ENCODE measurements at regions not wholly inside any gene's neighbourhood (a gene's known extent, or its start where the extent isn't known, plus 50 kb on each side); places are given as distances from the start of the nearest gene placed in this dataset.

DNA sequence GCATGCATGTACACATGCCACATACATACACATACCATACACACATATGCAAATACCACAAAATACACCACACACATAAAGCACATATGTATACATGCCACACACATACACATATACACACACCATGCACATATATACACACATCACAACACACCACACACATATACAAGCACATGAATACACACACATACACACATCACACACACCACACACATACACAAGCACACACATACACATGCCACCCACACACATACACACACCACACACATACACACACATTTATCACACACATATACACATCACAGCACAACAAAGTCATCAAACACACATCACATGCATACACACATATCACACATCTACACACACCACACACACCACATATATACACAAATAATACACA lies 1108.5 kb downstream of the GALC start:
- no peaks in the 10 kb centered on the region for H3K36me3 ChIP-seq (ENCODE audit: insufficient read depth, low read length)
- H3K9me3 ChIP-seq (ENCODE audit: control insufficient read depth, insufficient read depth, low read length): no peaks in the 10 kb centered on the region
- H3K9ac ChIP-seq (ENCODE audit: low read depth, low read length): no peak overlapping the region
- no peaks in the 10 kb centered on the region for H3K4me1 ChIP-seq (ENCODE audit: insufficient read depth, low read length)

- Histone ChIP-seq H3K4me1 (ENCODE audit: insufficient read depth, low read length) (no peaks in the 10 kb centered on the region), H3K36me3 (ENCODE audit: insufficient read depth, low read length) (no peaks in the 10 kb centered on the region), H3K9ac (ENCODE audit: low read depth, low read length) (no peak overlapping the region), H3K9me3 (ENCODE audit: control insufficient read depth, insufficient read depth, low read length) (no peaks in the 10 kb centered on the region)
These were observed 1110.2 kb downstream of the GALC start for GRCh38 chr14:86882818-86883217.

- no peak overlapping the region for H3K9ac ChIP-seq (ENCODE audit: low read depth, low read length)
These were observed 1127.0 kb downstream of the GALC start for GRCh38 chr14:86865934-86866333.

DNA sequence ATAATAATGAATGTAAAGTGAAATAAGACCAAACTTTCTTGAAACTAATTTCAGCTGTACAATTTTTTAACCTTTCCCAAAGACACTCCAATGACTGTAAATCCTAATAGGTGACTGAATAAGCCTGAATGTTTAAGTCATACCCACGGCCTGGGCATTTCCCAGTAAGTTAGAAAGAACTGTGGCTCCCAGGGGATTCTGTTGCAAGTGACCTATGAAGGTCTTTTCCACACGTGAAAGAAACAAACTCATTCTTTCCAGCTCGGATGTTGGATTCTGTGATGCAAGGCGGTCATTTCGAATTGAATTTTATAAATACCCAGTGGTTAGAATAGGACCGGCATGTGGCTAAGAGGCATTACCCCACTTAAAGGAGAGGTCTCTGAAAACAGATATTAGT lies 1134.4 kb downstream of the GALC start:
- H3K4me1 ChIP-seq (ENCODE audit: insufficient read depth, low read length): no peaks in the 10 kb centered on the region
- H3K36me3 ChIP-seq (ENCODE audit: insufficient read depth, low read length): no peaks in the 10 kb centered on the region
- no peak overlapping the region for H3K9ac ChIP-seq (ENCODE audit: low read depth, low read length)

More at GRCh38 chr14:86865934-86866333, 1127.0 kb downstream of the GALC start:
- Histone ChIP-seq H3K36me3 (ENCODE audit: insufficient read depth, low read length) (no peaks in the 10 kb centered on the region), H3K9me3 (ENCODE audit: control insufficient read depth, insufficient read depth, low read length) (no peaks in the 10 kb centered on the region), H3K4me1 (ENCODE audit: insufficient read depth, low read length) (no peaks in the 10 kb centered on the region)

GRCh38 chr14:86858031-86858430 lies 1135.0 kb downstream of the GALC start:
- Histone ChIP-seq H3K4me1 (ENCODE audit: insufficient read depth, low read length) (no peaks in the 10 kb centered on the region), H3K9ac (ENCODE audit: low read depth, low read length) (no peak overlapping the region), H3K9me3 (ENCODE audit: control insufficient read depth, insufficient read depth, low read length) (no peaks in the 10 kb centered on the region), H3K36me3 (ENCODE audit: insufficient read depth, low read length) (no peaks in the 10 kb centered on the region)

More for the DNA sequence above, 1134.4 kb downstream of the GALC start:
- no peaks in the 10 kb centered on the region for H3K9me3 ChIP-seq (ENCODE audit: control insufficient read depth, insufficient read depth, low read length)

- Histone ChIP-seq H3K9ac (ENCODE audit: low read depth, low read length) (no peak overlapping the region), H3K4me1 (ENCODE audit: insufficient read depth, low read length) (no peaks in the 10 kb centered on the region), H3K9me3 (ENCODE audit: control insufficient read depth, insufficient read depth, low read length) (no peaks in the 10 kb centered on the region), H3K36me3 (ENCODE audit: insufficient read depth, low read length) (no peaks in the 10 kb centered on the region)
These were observed 1140.5 kb downstream of the GALC start for GRCh38 chr14:86852530-86852929.

- Histone ChIP-seq H3K9me3 (ENCODE audit: control insufficient read depth, insufficient read depth, low read length) (no peaks in the 10 kb centered on the region), H3K9ac (ENCODE audit: low read depth, low read length) (no peak overlapping the region), H3K4me1 (ENCODE audit: insufficient read depth, low read length) (peaks cover 6% of the 10 kb centered on the region; the same call in 1 of the 2 replicates), H3K36me3 (ENCODE audit: insufficient read depth, low read length) (no peaks in the 10 kb centered on the region)
These were observed 1145.8 kb downstream of the GALC start for GRCh38 chr14:86847140-86847539.

- Histone ChIP-seq H3K36me3 (ENCODE audit: insufficient read depth, low read length) (no peaks in the 10 kb centered on the region), H3K9me3 (ENCODE audit: control insufficient read depth, insufficient read depth, low read length) (no peaks in the 10 kb centered on the region), H3K4me1 (ENCODE audit: insufficient read depth, low read length) (no peaks in the 10 kb centered on the region), H3K9ac (ENCODE audit: low read depth, low read length) (no peak overlapping the region)
These were observed 1154.6 kb downstream of the GALC start for GRCh38 chr14:86838363-86838762.

DNA sequence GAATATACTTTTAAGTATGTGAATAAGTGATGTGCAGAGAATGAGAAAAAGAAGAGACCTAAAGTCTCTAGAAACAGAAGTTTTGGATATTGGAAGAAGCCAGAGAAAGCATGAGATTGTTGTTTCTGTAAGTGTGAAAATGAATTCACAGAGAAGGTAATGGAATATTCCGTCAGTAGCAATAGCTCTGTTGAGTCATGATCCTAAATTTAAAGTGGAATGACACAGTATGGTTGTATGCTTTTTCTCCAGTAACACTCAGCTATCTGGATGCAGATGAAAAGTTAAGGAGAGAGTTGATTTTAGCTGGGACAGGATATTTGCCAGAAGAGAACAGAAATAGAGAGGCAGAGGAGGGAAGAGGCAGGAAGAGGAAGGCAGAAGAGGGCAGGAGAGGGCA lies 1166.3 kb downstream of the GALC start:
- H3K4me1 ChIP-seq (ENCODE audit: insufficient read depth, low read length): no peaks in the 10 kb centered on the region
- H3K9me3 ChIP-seq (ENCODE audit: control insufficient read depth, insufficient read depth, low read length): no peaks in the 10 kb centered on the region
- no peak overlapping the region for H3K9ac ChIP-seq (ENCODE audit: low read depth, low read length)
- H3K36me3 ChIP-seq (ENCODE audit: insufficient read depth, low read length): no peaks in the 10 kb centered on the region

DNA sequence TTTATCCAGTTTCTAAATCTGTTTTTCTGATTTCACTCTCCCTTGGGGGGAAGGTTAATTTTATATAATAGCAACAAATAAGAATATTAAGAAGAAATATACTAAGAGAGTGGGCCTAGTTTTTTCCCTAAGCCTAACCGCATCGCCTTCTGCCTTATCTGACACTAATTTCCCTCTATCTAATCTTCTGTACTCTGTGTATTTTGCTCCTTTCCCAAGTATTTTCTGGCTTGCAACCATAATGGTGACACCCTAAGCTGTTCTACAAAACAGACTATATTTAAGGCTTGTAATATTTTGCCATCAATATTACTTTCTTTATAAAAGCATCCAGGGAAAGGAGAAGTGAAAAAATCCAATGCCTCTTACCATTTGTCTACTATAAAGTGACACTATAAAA lies 1168.8 kb downstream of the GALC start:
- no peaks in the 10 kb centered on the region for H3K9me3 ChIP-seq (ENCODE audit: control insufficient read depth, insufficient read depth, low read length)
- no peak overlapping the region for H3K9ac ChIP-seq (ENCODE audit: low read depth, low read length)
- no peaks in the 10 kb centered on the region for H3K36me3 ChIP-seq (ENCODE audit: insufficient read depth, low read length)
- H3K4me1 ChIP-seq (ENCODE audit: insufficient read depth, low read length): no peaks in the 10 kb centered on the region

- Histone ChIP-seq H3K9me3 (ENCODE audit: control insufficient read depth, insufficient read depth, low read length) (no peaks in the 10 kb centered on the region), H3K4me1 (ENCODE audit: insufficient read depth, low read length) (no peaks in the 10 kb centered on the region), H3K9ac (ENCODE audit: low read depth, low read length) (no peak overlapping the region), H3K36me3 (ENCODE audit: insufficient read depth, low read length) (no peaks in the 10 kb centered on the region)
These were observed 1169.4 kb downstream of the GALC start for GRCh38 chr14:86823581-86823980.

GRCh38 chr14:86815341-86815740 lies 1177.6 kb downstream of the GALC start:
- Histone ChIP-seq H3K9me3 (ENCODE audit: control insufficient read depth, insufficient read depth, low read length) (no peaks in the 10 kb centered on the region), H3K9ac (ENCODE audit: low read depth, low read length) (no peak overlapping the region), H3K4me1 (ENCODE audit: insufficient read depth, low read length) (no peaks in the 10 kb centered on the region)

GRCh38 chr14:86802726-86803125 lies 1190.3 kb downstream of the GALC start:
- Histone ChIP-seq H3K36me3 (ENCODE audit: insufficient read depth, low read length) (no peaks in the 10 kb centered on the region), H3K9me3 (ENCODE audit: control insufficient read depth, insufficient read depth, low read length) (no peaks in the 10 kb centered on the region), H3K9ac (ENCODE audit: low read depth, low read length) (no peak overlapping the region), H3K4me1 (ENCODE audit: insufficient read depth, low read length) (no peaks in the 10 kb centered on the region)

More at GRCh38 chr14:86815341-86815740, 1177.6 kb downstream of the GALC start:
- H3K36me3 ChIP-seq (ENCODE audit: insufficient read depth, low read length): no peaks in the 10 kb centered on the region

GRCh38 chr14:86799244-86799647 lies 1193.7 kb downstream of the GALC start:
- Histone ChIP-seq H3K4me1 (ENCODE audit: insufficient read depth, low read length) (no peaks in the 10 kb centered on the region), H3K9me3 (ENCODE audit: control insufficient read depth, insufficient read depth, low read length) (no peaks in the 10 kb centered on the region), H3K9ac (ENCODE audit: low read depth, low read length) (no peak overlapping the region), H3K36me3 (ENCODE audit: insufficient read depth, low read length) (no peaks in the 10 kb centered on the region)

GRCh38 chr14:86798330-86798729 lies 1194.7 kb downstream of the GALC start:
- Histone ChIP-seq H3K4me1 (ENCODE audit: insufficient read depth, low read length) (no peaks in the 10 kb centered on the region), H3K9me3 (ENCODE audit: control insufficient read depth, insufficient read depth, low read length) (no peaks in the 10 kb centered on the region), H3K9ac (ENCODE audit: low read depth, low read length) (no peak overlapping the region), H3K36me3 (ENCODE audit: insufficient read depth, low read length) (no peaks in the 10 kb centered on the region)

GRCh38 chr14:86797075-86797351 lies 1196.0 kb downstream of the GALC start:
- no peaks in the 10 kb centered on the region for H3K9me3 ChIP-seq (ENCODE audit: control insufficient read depth, insufficient read depth, low read length)
- H3K4me1 ChIP-seq (ENCODE audit: insufficient read depth, low read length): no peaks in the 10 kb centered on the region
- no peaks in the 10 kb centered on the region for H3K36me3 ChIP-seq (ENCODE audit: insufficient read depth, low read length)
- no peak overlapping the region for H3K9ac ChIP-seq (ENCODE audit: low read depth, low read length)

Data from ES-I3 (cell line).